ENCODE measurements at regions not wholly inside any gene's neighbourhood (a gene's known extent, or its start where the extent isn't known, plus 50 kb on each side); places are given as distances from the start of the nearest gene placed in this dataset.

- no peaks in the 10 kb centered on the region for H3K27me3 ChIP-seq
- H3K27ac ChIP-seq, result no peak overlapping the region
- H3K36me3 ChIP-seq, result no peaks in the 10 kb centered on the region
- H3K9me3 ChIP-seq, result no peaks in the 10 kb centered on the region
- no peak for DNase-seq (ENCODE audit: low spot score in 2 of 2)
- no peaks in the 10 kb centered on the region for H3K4me1 ChIP-seq
- intact Hi-C loops (cut with DNase I), result no loop called here
- TF ChIP-seq CTCF (IDR thresholded peaks at IDR 0.05), result no peak
- no peak overlapping the region for H3K4me3 ChIP-seq
Observed at GRCh38 chr6:145454006-145454405, 281.3 kb downstream of the EPM2A start.

- H3K4me3 ChIP-seq, result no peak overlapping the region
Observed at GRCh38 chr6:145457556-145457955, 277.8 kb downstream of the EPM2A start.

GRCh38 chr6:145468534-145468933 is 266.8 kb downstream of the EPM2A start:
- H3K4me3 ChIP-seq, result no peak overlapping the region
- no peaks in the 10 kb centered on the region for H3K27me3 ChIP-seq
- TF ChIP-seq CTCF (IDR thresholded peaks at IDR 0.05), result no peak
- H3K4me1 ChIP-seq, result no peaks in the 10 kb centered on the region
- peaks cover 0 to 12% of the 10 kb centered on the region in 2 donors for H3K9me3 ChIP-seq
- no peak overlapping the region for H3K27ac ChIP-seq
- intact Hi-C loops (cut with DNase I), result no loop called here
- DNase-seq (ENCODE audit: low spot score in 2 of 2), result no peak
- H3K36me3 ChIP-seq, result no peaks in the 10 kb centered on the region

More at GRCh38 chr6:145457556-145457955, 277.8 kb downstream of the EPM2A start:
- no peak for DNase-seq (ENCODE audit: low spot score in 2 of 2)
- H3K4me1 ChIP-seq, result no peaks in the 10 kb centered on the region
- TF ChIP-seq CTCF (IDR thresholded peaks at IDR 0.05), result no peak
- no peaks in the 10 kb centered on the region for H3K9me3 ChIP-seq
- intact Hi-C loops (cut with DNase I), result no loop called here
- H3K36me3 ChIP-seq, result no peaks in the 10 kb centered on the region
- no peaks in the 10 kb centered on the region for H3K27me3 ChIP-seq
- no peak overlapping the region for H3K27ac ChIP-seq

GRCh38 chr6:145469021-145469420 is 266.3 kb downstream of the EPM2A start:
- no peak for TF ChIP-seq CTCF (IDR thresholded peaks at IDR 0.05)
- Histone ChIP-seq H3K4me1 (no peaks in the 10 kb centered on the region), H3K9me3 (peaks cover 0 to 13% of the 10 kb centered on the region in 2 donors), H3K4me3 (no peak overlapping the region), H3K27me3 (no peaks in the 10 kb centered on the region), H3K36me3 (no peaks in the 10 kb centered on the region), H3K27ac (no peak overlapping the region)
- intact Hi-C loops (cut with DNase I), result no loop called here
- DNase-seq (ENCODE audit: low spot score in 2 of 2), result no peak

- no peak for TF ChIP-seq CTCF (IDR thresholded peaks at IDR 0.05)
- peaks cover 0 to 41% of the 10 kb centered on the region in 2 donors for H3K9me3 ChIP-seq
- H3K27ac ChIP-seq, result no peak overlapping the region
- H3K4me1 ChIP-seq, result no peaks in the 10 kb centered on the region
- H3K36me3 ChIP-seq, result no peaks in the 10 kb centered on the region
- DNase-seq (ENCODE audit: low spot score in 2 of 2), result no peak
- no peaks in the 10 kb centered on the region for H3K27me3 ChIP-seq
- intact Hi-C loops (cut with DNase I), result no loop called here
- no peak overlapping the region for H3K4me3 ChIP-seq
Observed at GRCh38 chr6:145475794-145476396, 259.4 kb downstream of the EPM2A start.

GRCh38 chr6:145480024-145480423 is 255.3 kb downstream of the EPM2A start:
- peaks cover 0 to 25% of the 10 kb centered on the region in 2 donors for H3K9me3 ChIP-seq
- intact Hi-C loops (cut with DNase I), result no loop called here
- H3K27me3 ChIP-seq, result no peaks in the 10 kb centered on the region
- no peak for DNase-seq (ENCODE audit: low spot score in 2 of 2)
- H3K36me3 ChIP-seq, result no peaks in the 10 kb centered on the region
- no peak for TF ChIP-seq CTCF (IDR thresholded peaks at IDR 0.05)
- no peak overlapping the region for H3K4me3 ChIP-seq
- H3K27ac ChIP-seq, result no peak overlapping the region
- no peaks in the 10 kb centered on the region for H3K4me1 ChIP-seq

All from ascending aorta (tissue), 2 donors.